ENCODE measurements at regions not wholly inside any gene's neighbourhood (a gene's known extent, or its start where the extent isn't known, plus 50 kb on each side); places are given as distances from the start of the nearest gene placed in this dataset.

GRCh38 chr2:60321816-60322215 lies 231.6 kb downstream of the BCL11A start:
- no peak for DNase-seq (ENCODE audit: low read depth in 3 of 3)

- DNase-seq (ENCODE audit: low read depth in 3 of 3), result no peak
Measured at GRCh38 chr2:60320724-60321123, 232.7 kb downstream of the BCL11A start.

DNA sequence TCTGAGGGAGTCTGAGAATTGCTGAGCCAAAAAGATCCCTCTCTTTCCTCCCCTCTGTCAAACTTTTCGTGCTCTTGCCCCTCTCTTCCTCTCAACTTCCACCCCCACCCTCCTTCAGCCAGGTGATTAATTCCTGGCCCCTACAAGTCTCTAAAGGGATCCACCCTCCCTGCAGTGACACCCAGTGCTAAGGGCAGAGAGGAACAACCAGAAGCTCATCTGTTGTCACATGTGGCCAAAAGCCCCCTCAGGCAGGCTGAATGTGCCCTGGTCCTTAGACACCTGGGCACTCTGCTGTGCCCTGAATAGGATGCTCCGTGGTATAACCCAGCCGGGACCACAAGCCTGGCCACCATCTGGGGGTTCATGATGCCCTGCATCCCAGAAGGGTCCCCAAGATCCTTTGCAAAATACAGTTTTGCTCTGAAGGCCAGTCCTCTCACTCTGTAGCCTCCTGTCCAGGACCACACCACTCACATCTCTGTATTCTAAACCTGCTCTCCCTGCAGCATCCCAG lies 234.4 kb downstream of the BCL11A start:
- DNase-seq (ENCODE audit: low read depth in 3 of 3), result no peak

DNA sequence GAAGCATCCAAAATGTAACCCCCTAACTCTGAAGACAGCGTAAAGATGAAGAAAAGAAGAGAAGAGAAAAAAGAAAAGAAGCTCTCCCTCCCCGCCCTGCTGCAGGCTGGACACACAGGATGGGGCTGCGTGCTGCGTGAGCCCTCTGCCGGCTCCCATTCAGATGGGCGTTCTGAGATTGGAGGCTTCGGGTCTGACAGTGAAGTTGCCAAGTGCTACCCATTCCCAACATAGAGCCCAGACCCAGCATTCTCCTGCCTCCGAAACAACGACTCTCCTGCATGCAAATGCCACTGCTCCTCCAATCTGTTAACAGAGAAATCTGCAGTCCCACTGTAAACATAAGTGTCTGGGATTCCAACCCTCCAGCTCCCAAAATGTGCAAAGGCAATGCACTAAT lies 234.9 kb downstream of the BCL11A start:
- no peak for DNase-seq (ENCODE audit: low read depth in 3 of 3)

GRCh38 chr2:60317844-60318243 lies 235.6 kb downstream of the BCL11A start:
- DNase-seq (ENCODE audit: low read depth in 3 of 3), result no peak

DNA sequence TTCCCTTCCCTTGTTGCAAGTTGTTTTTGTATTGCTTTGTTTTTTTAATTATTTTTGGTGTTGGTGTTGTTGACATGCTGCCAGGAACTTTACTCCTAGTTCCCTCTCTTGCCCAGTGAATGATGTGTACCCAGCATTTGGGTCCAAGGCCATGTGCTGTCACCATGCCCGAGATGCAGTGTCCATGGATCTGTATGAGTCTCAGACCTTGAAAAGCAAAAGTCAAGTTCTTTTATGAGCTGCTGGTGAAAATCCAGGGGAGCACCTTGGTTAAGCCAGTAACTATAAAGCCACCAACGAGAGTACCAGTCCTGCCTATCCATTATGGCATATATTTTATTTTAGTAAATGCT lies 236.4 kb downstream of the BCL11A start:
- DNase-seq (ENCODE audit: low read depth in 3 of 3), result no peak

DNA sequence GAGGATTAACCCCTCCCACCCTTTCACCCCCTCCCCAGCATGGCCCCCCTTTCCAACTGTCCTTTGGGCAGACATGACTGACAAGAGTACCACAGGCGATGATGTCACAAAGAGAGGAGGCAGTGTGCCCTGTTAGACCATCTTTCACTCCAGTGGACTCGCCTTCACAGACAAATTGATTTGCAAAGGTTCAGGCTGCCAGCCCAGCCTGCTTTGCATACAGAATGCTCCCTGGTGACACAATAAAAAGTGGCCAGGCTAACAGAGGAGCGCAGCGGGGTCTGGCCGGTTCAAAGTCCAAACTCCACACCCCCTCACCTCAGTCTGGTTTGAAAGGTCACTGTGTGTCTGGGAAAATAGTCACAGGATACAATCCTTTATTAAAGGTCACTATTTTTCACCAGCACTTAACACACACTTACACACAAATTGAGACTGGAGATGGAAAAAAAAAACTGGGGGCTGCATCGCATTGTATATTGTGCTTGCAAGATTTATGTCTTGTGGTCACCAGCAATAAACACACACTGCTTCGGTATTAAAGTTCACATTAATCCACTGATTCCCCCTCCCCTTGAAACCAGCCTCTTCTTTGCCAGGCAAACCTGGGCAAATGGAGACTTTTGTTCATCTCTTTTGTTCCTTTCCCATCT lies 236.9 kb downstream of the BCL11A start:
- no peak for DNase-seq (ENCODE audit: low read depth in 3 of 3)

- DNase-seq (ENCODE audit: low read depth in 3 of 3), result no peak
Measured at GRCh38 chr2:60313470-60314172, 239.8 kb downstream of the BCL11A start.

GRCh38 chr2:60312618-60313017 lies 240.8 kb downstream of the BCL11A start:
- no peak for DNase-seq (ENCODE audit: low read depth in 3 of 3)

DNA sequence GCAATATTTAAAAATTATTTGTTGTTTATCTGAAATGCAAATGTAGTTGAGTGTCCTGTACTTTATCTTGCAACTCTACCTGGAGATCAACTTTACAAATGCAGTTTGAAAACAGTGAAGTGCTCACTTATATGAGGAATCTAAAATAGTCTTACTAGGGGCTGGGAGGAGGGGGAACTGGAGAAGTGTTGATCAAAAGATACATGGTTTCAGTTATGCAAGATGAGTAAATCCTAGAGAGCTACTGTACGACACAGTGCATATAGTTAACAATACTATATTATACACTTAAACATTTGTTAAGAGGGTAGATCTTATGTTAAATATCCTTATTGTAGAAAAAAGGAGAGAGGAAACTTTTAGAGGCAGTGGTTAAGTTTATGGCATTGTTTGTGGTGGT lies 241.9 kb downstream of the BCL11A start:
- DNase-seq (ENCODE audit: low read depth in 3 of 3), result no peak

DNA sequence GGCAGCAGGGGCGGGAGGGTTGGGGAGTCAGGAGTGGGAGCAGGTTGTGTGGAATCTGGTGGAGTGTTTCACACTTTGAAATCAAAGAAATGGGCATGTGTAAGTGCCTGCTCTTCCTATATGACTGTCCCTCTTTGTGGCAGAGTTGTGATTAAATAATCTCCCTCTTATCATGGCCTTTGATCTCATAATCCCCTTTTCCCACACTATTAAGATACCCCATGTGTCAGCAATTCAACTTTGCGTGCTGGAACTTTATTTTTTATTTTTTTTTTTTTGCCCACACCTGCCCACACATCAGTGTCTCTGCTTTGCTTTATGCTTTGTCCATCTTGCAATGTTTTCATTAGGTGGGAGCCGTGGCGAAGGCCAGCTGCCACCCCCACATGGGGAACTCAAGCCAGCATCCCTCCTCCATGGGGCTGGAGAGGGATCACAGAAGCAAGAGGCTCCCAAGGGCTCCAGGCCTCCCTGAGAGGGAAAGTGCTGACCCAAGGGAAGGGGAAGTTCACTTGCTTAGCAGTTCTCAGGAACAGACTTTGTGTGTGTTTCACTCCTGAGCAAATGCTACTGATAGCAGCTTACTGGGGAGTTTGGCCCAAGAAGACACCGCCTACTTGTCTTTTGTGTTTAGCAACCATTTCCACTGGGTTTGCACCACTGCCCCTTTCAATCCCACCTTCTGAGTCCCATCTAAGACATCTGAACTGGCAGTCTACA lies 243.4 kb downstream of the BCL11A start:
- no peak for DNase-seq (ENCODE audit: low read depth in 3 of 3)

GRCh38 chr2:60309336-60309735 lies 244.1 kb downstream of the BCL11A start:
- no peak for DNase-seq (ENCODE audit: low read depth in 3 of 3)

DNA sequence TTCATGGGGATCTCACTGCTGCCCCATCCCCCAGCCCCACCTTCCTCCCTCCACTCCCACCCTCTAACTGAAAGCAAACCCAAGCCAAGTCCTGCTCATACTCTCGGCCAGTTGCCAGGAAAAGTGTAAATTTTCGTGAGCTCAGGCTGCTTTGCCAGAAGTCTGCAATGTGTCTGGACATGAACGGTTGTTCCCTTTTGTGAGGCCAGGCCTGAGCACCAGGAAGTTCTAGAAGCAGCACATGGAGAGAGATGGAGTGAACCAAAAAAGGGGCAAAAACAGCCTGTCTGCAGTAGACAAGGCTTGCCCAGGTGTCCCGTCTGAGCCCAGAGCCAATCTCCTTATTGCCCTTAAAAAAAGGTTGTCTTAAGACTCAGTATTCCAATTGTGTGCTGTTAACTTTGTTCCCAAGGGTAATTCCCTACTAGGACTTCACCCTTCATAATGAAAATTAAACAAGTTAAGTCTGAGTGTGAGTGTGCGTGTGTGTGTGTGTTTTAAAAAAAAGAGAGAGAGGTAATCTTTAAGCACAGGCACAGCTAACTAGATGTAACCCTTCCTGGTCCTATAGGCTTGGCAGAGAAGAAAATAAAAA lies 247.1 kb downstream of the BCL11A start:
- no peak for DNase-seq (ENCODE audit: low read depth in 3 of 3)

DNA sequence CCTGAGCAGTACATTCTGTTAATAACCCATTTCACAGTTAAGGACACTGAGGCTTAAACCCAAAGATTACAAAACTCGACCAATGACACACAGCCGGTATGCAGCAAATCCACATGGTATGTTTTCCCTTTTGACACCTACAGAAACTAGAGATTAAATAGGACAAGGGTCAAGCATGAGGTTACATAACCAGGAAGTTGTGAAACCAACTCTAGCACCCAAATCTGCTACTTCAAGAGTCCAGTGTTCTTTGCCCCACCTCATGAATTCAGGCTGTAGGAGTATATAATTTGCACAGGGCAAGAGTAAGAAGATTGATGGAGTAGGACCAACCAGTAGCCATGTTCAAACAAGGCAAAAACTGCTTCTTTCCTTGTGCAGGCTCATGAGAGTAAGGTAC lies 249.8 kb downstream of the BCL11A start:
- no peak for DNase-seq (ENCODE audit: low read depth in 3 of 3)

- DNase-seq (ENCODE audit: low read depth in 3 of 3), result no peak
Measured at GRCh38 chr2:60302377-60303126, 250.9 kb downstream of the BCL11A start.

- no peak for DNase-seq (ENCODE audit: low read depth in 3 of 3)
Measured at GRCh38 chr2:60301726-60302125, 251.7 kb downstream of the BCL11A start.

- DNase-seq (ENCODE audit: low read depth in 3 of 3), result no peak
Measured at GRCh38 chr2:60299179-60299578, 254.3 kb downstream of the BCL11A start.

DNA sequence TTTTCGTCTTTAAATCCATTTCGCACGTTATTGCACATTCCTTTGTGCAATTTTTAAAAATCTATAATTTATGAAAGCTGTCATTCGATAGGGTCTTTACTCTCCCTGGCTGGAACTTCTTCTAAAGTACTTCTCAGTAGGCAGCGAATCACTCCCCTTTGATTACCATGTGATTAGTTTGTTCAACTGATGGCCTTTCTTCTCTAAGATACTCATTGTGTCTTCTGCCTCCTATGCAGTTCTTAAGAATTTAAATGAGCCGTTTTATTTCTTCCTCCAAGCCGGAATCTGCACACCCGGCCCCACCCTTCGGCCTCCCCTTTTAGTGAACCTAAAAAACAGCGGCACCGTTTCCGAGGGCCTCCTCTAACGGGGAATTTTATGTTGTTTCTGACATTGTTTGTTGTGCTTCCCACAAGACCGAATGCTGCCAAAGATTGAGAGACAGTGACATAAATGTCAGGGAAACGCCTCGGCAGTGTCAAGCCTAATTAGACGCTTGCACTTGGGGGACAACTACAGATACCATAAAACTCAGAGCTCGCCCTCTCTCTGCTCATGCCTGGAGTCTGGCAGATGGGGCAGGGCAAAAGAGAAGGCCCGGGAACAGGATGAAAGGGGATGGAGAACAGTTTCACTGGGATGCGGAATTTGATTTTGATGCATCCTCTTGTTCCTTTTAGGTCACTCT lies 255.3 kb downstream of the BCL11A start:
- DNase-seq (ENCODE audit: low read depth in 3 of 3), result no peak

DNA sequence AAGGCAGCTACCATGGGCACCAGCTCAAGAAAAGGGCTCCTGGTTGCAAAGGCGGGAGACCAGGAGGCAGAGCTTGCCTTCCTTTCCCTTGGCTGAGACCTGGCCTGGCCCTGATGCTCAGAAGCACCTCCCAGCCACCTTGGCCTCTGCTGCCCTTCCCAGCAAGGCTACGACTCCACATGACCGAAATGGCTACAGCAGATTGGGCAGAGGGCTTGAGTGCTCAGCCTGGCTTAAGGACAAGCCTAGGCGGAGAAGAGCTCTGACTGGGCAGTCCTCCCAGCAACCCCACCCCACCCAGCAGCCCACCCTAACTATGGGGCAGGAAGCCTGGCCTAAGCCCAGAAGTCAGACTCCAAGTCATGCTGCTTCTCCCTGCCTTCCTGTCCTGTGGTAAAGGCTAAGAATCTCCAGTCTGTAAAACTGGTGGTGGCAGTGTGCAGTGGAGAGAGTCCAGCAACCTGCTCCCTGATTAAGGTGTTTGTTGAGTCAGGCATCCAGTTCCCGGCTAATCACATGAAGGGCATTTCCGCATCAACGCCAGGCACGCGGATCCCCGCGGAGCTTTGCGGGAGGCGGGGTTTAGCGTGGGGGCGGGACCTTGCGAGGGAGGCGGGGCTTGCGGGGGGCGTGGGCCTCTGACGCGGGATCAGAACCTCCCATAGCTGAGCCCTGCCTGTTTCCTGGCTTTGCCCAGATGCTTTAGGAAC lies 256.0 kb downstream of the BCL11A start:
- no peak for DNase-seq (ENCODE audit: low read depth in 3 of 3)

GRCh38 chr2:60296219-60296955 lies 257.1 kb downstream of the BCL11A start:
- DNase-seq (ENCODE audit: low read depth in 3 of 3), result no peak

Data from stimulated activated CD4-positive, alpha-beta T cell treated with anti-CD3 and anti-CD28 coated beads, TNF-alpha, amount 100 ng/mL, for 4 hours (primary cell).